K562 (cell line): ENCODE measurements at regions not wholly inside any gene's neighbourhood (a gene's known extent, or its start where the extent isn't known, plus 50 kb on each side); places are given as distances from the start of the nearest gene placed in this dataset.
A peak's percentile ranks its signal among the peaks of the same experiment; 100 is the strongest.

Experiments
- ATAC-seq: fragments of 200-7000 bp; cut with Tn5 transposase; 3 replicates; pipeline ENCODE4 v1.9.1; 2020; ENCODE audit warnings: moderate library complexity
- BruUV-seq: library from RNA; stranded (reverse); fragments of 400-500 nt; replicated peaks from 2 replicates; lab custom pipeline; 2021; lab: Mats Ljungman, UMichigan
- CTCF ChIA-PET: fragments of 300-600 bp; formaldehyde crosslinking; extraction: SDS; loops from one replicate; lab custom pipeline; 2021; ENCODE audit warnings: low intra/inter-chr PET ratio; lab: Yijun Ruan, JAX
- POLR2A ChIA-PET: fragments of 300-600, 350-650 bp; sonication (Branson Sonifier 250); formaldehyde crosslinking; extraction: SDS; loops from one replicate; lab custom pipeline; 2021; ENCODE audit warnings: antibody characterized with exemption, inconsistent platforms; lab: Yijun Ruan, JAX
- DNase-seq, 4 experiments: peaks; one replicate each; pipeline versions ENCODE4 v3.0.0 to v3.0.0-alpha.2; 2011 to 2018; ENCODE audit warnings: low spot score in 3 of 4, mixed read lengths in 3 of 4; ENCODE audit errors: extremely low read depth in 1 of 4
- FAIRE-seq: peaks from 2 replicates; lab custom pipeline; 2011; peaks lifted over from hg19 to GRCh38; lab: Jason Lieb, UNC
- H2AFZ ChIP-seq: 2 replicates; pipeline ENCODE4 v1.6.0; 2011; ENCODE audit warnings: low read depth, low read length, control low read depth, inconsistent platforms
- H3K27ac ChIP-seq: fragments of 200-600 bp; 3 replicates; pipeline ENCODE4 v1.8.0; 2011; ENCODE audit warnings: low read depth, mild to moderate bottlenecking, control low read depth, inconsistent platforms, low read length, moderate library complexity, mixed read lengths; ENCODE audit errors: extremely low read depth
- H3K27me3 ChIP-seq, 2 experiments: fragments of 300-600 bp in 1 of 2; 2 replicates in 1 of 2; 3 replicates in 1 of 2; pipeline versions ENCODE4 v1.6.0 to v1.8.0; 2011; ENCODE audit warnings: inconsistent platforms in 2 of 2, low read length in 2 of 2, mild to moderate bottlenecking in 1 of 2, mixed read lengths in 1 of 2, moderate library complexity in 1 of 2; ENCODE audit not compliant: control insufficient read depth in 2 of 2, insufficient read depth in 2 of 2
- H3K36me3 ChIP-seq: fragments of 300-600 bp; 3 replicates; pipeline ENCODE4 v1.8.0; 2011; ENCODE audit warnings: mild to moderate bottlenecking, low read length, inconsistent platforms; ENCODE audit not compliant: control insufficient read depth, insufficient read depth
- H3K4me1 ChIP-seq, 2 experiments: fragments of 200-600 bp in 1 of 2; replicated peaks in 1 of 2; 2 replicates in 1 of 2; 3 replicates in 1 of 2; pipeline versions ENCODE4 v1.5.1 to v1.8.0; 2011; ENCODE audit warnings: inconsistent platforms in 2 of 2, low read length in 2 of 2, mild to moderate bottlenecking in 1 of 2, mixed read lengths in 1 of 2, moderate library complexity in 1 of 2; ENCODE audit not compliant: control insufficient read depth in 2 of 2, insufficient read depth in 2 of 2
- H3K4me2 ChIP-seq: 2 replicates; pipeline ENCODE4 v1.6.1; 2011; ENCODE audit warnings: low read length, control low read depth, inconsistent platforms, mixed read lengths; ENCODE audit not compliant: insufficient read depth
- H3K4me3 ChIP-seq: fragments of 200-600 bp; sonication (generic), shearing (Covaris generic); 2 replicates; pipeline ENCODE4 v1.5.1; 2016; ENCODE audit warnings: control low read depth, inconsistent platforms
- H3K79me2 ChIP-seq: fragments of 200-600 bp; 3 replicates; pipeline ENCODE4 v1.8.0; 2011; ENCODE audit warnings: low read length, inconsistent platforms; ENCODE audit not compliant: control insufficient read depth, insufficient read depth
- H3K9ac ChIP-seq, 2 experiments: 2 replicates each; pipeline versions ENCODE4 v1.6.0 to v1.6.1; 2011; ENCODE audit warnings: low read depth in 2 of 2, low read length in 2 of 2, control low read depth in 1 of 2, inconsistent platforms in 1 of 2, mild to moderate bottlenecking in 1 of 2, mixed read lengths in 1 of 2; ENCODE audit not compliant: insufficient read depth in 1 of 2
- H3K9me1 ChIP-seq: one replicate; pipeline ENCODE4 v1.6.0; 2011; ENCODE audit warnings: inconsistent platforms, mild to moderate bottlenecking, low read length, moderate library complexity; ENCODE audit not compliant: control insufficient read depth, insufficient read depth
- H3K9me3 ChIP-seq: replicated peaks from 2 replicates; pipeline ENCODE4 v1.5.1; 2011; ENCODE audit warnings: low read depth, low read length, inconsistent platforms; ENCODE audit not compliant: control insufficient read depth, insufficient read depth
- H4K20me1 ChIP-seq: replicated peaks from 2 replicates; pipeline ENCODE4 v1.6.1; 2011; ENCODE audit warnings: low read length, inconsistent platforms, mixed read lengths; ENCODE audit not compliant: control insufficient read depth, insufficient read depth
- SMARCB1 ChIP-seq: IDR thresholded peaks from 2 replicates; pipeline ENCODE4 v1.6.1; 2011; ENCODE audit warnings: improper control_type of control experiment, low read depth; ENCODE audit not compliant: insufficient read length
- ZNF589 ChIP-seq: fragments of 200-800 bp; sonication (Bioruptor generic); IDR thresholded peaks from 2 replicates; pipeline ENCODE4 v1.6.1; 2016; ENCODE audit warnings: low read depth, missing genetic modification characterization, missing compliant biosample characterization
- WGBS: fragments of 100-300 bp; shearing (Covaris generic); methylation state at CpG from one replicate; pipeline ENCODE4 v1.1.6; 2016; ENCODE audit warnings: low coverage, mixed read lengths; ENCODE audit not compliant: insufficient coverage; ENCODE audit errors: missing lambda C conversion rate; 5-methylcytosine and 5-hydroxymethylcytosine counted together
- in situ Hi-C: fragments of 300-500 bp; cut with MboI; formaldehyde crosslinking; loops from 4 replicates; pipeline ENCODE4 v1.15.0; 2018; ENCODE audit warnings: inconsistent platforms, mixed read lengths
- intact Hi-C: fragments of 100-400 bp; cut with micrococcal nuclease; formaldehyde crosslinking; loops from 2 replicates; pipeline ENCODE4 v1.14.2; 2022
- TF ChIP-seq, protein P1 (sequence below): sonication (generic); formaldehyde crosslinking; IDR thresholded peaks from 2 replicates; pipeline ENCODE4 v1.9.0; 2022; ENCODE audit warnings: mild to moderate bottlenecking, missing genetic modification reagents
- TF ChIP-seq, protein P2 (sequence below): fragments of 450-650 bp; formaldehyde crosslinking; IDR thresholded peaks from 2 replicates; pipeline ENCODE4 v1.4.0; 2020; ENCODE audit warnings: mild to moderate bottlenecking, mixed read lengths

DNA sequence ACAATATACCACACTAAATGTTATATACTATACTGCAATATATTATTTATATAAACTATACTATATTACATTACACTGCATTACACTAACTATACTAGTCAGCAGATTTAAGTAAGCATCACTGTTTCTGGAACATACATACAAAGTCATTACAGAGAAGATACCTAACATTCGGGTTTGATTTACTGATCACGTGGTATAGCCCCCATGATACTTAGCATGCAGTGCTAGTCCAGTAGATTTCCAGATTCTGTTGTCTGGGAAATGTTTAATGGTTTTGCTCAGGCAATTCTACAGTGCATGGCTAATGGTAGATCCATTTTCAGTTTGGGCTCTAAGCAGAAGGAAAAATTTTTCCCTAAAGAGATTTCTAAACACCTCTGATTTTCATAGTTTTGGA, 403.7 kb upstream of the TMTC1 start:
- Histone ChIP-seq H3K27ac (no peak overlapping the region), H3K9me1 (no peaks in the 10 kb centered on the region), H3K4me2 (no peak overlapping the region), H3K4me3 (no peak overlapping the region), H2AFZ (no peak overlapping the region), H3K79me2 (no peaks in the 10 kb centered on the region), H3K4me1 (no peaks in the 10 kb centered on the region), H3K9me3 (no peaks in the 10 kb centered on the region), H3K9ac (no peak overlapping the region), H3K27me3 (no peaks in the 10 kb centered on the region), H3K36me3 (no peaks in the 10 kb centered on the region), H4K20me1 (no peaks in the 10 kb centered on the region)
- no peak for DNase-seq
- FAIRE-seq = no peak
- intact Hi-C loops (no loop called here), in situ Hi-C loops (loop anchor here (25.0 kb wide), 1 partner anchor 625 kb away; no protein-coding TSS in a partner anchor)
- CTCF ChIA-PET = no interaction called here
- no peak for ATAC-seq
- no TSS peak for BruUV-seq
- TF ChIP-seq, protein P1, sequence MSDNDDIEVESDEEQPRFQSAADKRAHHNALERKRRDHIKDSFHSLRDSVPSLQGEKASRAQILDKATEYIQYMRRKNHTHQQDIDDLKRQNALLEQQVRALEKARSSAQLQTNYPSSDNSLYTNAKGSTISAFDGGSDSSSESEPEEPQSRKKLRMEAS (CRISPR knock-in tag) = no peak
- TF ChIP-seq, protein P2, sequence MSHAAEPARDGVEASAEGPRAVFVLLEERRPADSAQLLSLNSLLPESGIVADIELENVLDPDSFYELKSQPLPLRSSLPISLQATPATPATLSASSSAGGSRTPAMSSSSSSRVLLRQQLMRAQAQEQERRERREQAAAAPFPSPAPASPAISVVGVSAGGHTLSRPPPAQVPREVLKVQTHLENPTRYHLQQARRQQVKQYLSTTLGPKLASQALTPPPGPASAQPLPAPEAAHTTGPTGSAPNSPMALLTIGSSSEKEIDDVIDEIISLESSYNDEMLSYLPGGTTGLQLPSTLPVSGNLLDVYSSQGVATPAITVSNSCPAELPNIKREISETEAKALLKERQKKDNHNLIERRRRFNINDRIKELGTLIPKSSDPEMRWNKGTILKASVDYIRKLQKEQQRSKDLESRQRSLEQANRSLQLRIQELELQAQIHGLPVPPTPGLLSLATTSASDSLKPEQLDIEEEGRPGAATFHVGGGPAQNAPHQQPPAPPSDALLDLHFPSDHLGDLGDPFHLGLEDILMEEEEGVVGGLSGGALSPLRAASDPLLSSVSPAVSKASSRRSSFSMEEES (CRISPR knock-in tag) = peak; percentile 69
- TF ChIP-seq ZNF589 (CRISPR knock-in tag) = no peak
- no peak for TF ChIP-seq SMARCB1
- POLR2A ChIA-PET = interaction anchor here (1.0 kb wide), 1 partner anchor 16 kb away, joined by 4 read pairs; no protein-coding TSS in a partner anchor
- 0% methylated on average over 2 of the region's 2 CpGs for WGBS
